Activated CD8-positive, alpha-beta T cell treated with anti-CD3 and anti-CD28 coated beads for 36 hours (primary cell): ENCODE measurements at regions not wholly inside any gene's neighbourhood (a gene's known extent, or its start where the extent isn't known, plus 50 kb on each side); places are given as distances from the start of the nearest gene placed in this dataset.

Experiments
- ATAC-seq: fragments of 200-7000 bp; cut with Tn5 transposase; one replicate; pipeline ENCODE4 v1.10.0; 2021; ENCODE audit warnings: mild to moderate bottlenecking, moderate library complexity
- CTCF ChIA-PET: fragments of 350-600 bp; sonication (Branson Sonifier 250); formaldehyde crosslinking; loops from one replicate; lab custom pipeline; 2021; ENCODE audit warnings: antibody characterized with exemption; lab: Charles Lee
- POLR2A ChIA-PET: fragments of 350-600 bp; sonication (Branson Sonifier 250); formaldehyde crosslinking; loops from one replicate; lab custom pipeline; 2021; ENCODE audit warnings: antibody characterized with exemption; lab: Charles Lee
- DNase-seq: peaks from one replicate; pipeline ENCODE4 v3.0.0-alpha.2; 2020
- H3K27ac Mint-ChIP-seq: one replicate; pipeline ENCODE4 v1.8.0; 2021; ENCODE audit warnings: mild to moderate bottlenecking, mixed read lengths
- H3K27me3 Mint-ChIP-seq: one replicate; pipeline ENCODE4 v1.8.0; 2021; ENCODE audit warnings: mixed read lengths
- H3K36me3 Mint-ChIP-seq: one replicate; pipeline ENCODE4 v1.8.0; 2021; ENCODE audit warnings: low read depth, mixed read lengths
- H3K4me1 Mint-ChIP-seq: one replicate; pipeline ENCODE4 v1.8.0; 2021; ENCODE audit warnings: low read depth, mixed read lengths
- H3K4me3 Mint-ChIP-seq: one replicate; pipeline ENCODE4 v1.8.0; 2021; ENCODE audit warnings: mild to moderate bottlenecking, moderate library complexity, mixed read lengths
- H3K9me3 Mint-ChIP-seq: one replicate; pipeline ENCODE4 v1.8.0; 2021; ENCODE audit warnings: mixed read lengths
- CTCF ChIP-seq: fragments of 200-600 bp; IDR thresholded peaks from one replicate; pipeline ENCODE4 v1.8.0; 2022; ENCODE audit warnings: antibody characterized with exemption, mild to moderate bottlenecking
- intact Hi-C: fragments of 100-400 bp; cut with micrococcal nuclease; formaldehyde crosslinking; loops from one replicate; pipeline ENCODE4 v1.10.0; 2022

GRCh38 chr18:26722565-26722931 is 143.0 kb downstream of the AQP4 start:
- Mint-ChIP-seq H3K36me3 (no peaks in the 10 kb centered on the region), H3K27me3 (no peaks in the 10 kb centered on the region), H3K4me1 (no peaks in the 10 kb centered on the region), H3K4me3 (no peak overlapping the region), H3K9me3 (no peaks in the 10 kb centered on the region), H3K27ac (no peak overlapping the region)
- ATAC-seq: no peak
- no peak for TF ChIP-seq CTCF
- CTCF ChIA-PET: no interaction called here
- no peak for DNase-seq
- intact Hi-C loops: no loop called here
- POLR2A ChIA-PET: no interaction called here

- no peaks in the 10 kb centered on the region for H3K36me3 Mint-ChIP-seq
- no peaks in the 10 kb centered on the region for H3K9me3 Mint-ChIP-seq
- no peaks in the 10 kb centered on the region for H3K4me1 Mint-ChIP-seq
- no peak overlapping the region for H3K27ac Mint-ChIP-seq
- ATAC-seq (no peak), DNase-seq (no peak)
- intact Hi-C loops: no loop called here
- no peak for TF ChIP-seq CTCF
- H3K27me3 Mint-ChIP-seq: no peaks in the 10 kb centered on the region
- POLR2A ChIA-PET: no interaction called here
- no peak overlapping the region for H3K4me3 Mint-ChIP-seq
- CTCF ChIA-PET: no interaction called here
These were observed 143.5 kb downstream of the AQP4 start for GRCh38 chr18:26721854-26722564.

GRCh38 chr18:26719896-26720295 is 145.6 kb downstream of the AQP4 start:
- ChIA-PET CTCF (no interaction called here), POLR2A (no interaction called here)
- TF ChIP-seq CTCF: no peak
- no peak overlapping the region for H3K27ac Mint-ChIP-seq
- H3K27me3 Mint-ChIP-seq: no peaks in the 10 kb centered on the region
- intact Hi-C loops: no loop called here
- no peaks in the 10 kb centered on the region for H3K9me3 Mint-ChIP-seq
- ATAC-seq (no peak), DNase-seq (no peak)
- no peaks in the 10 kb centered on the region for H3K4me1 Mint-ChIP-seq
- no peaks in the 10 kb centered on the region for H3K36me3 Mint-ChIP-seq
- no peak overlapping the region for H3K4me3 Mint-ChIP-seq

- intact Hi-C loops: no loop called here
- Mint-ChIP-seq H3K36me3 (no peaks in the 10 kb centered on the region), H3K27me3 (no peaks in the 10 kb centered on the region), H3K4me1 (no peaks in the 10 kb centered on the region), H3K4me3 (no peak overlapping the region), H3K9me3 (no peaks in the 10 kb centered on the region), H3K27ac (no peak overlapping the region)
- TF ChIP-seq CTCF: no peak
- POLR2A ChIA-PET: interaction anchor here (0.6 kb wide), 1 partner anchor 15 kb away, joined by 3 read pairs; no protein-coding TSS in a partner anchor
- no peak for ATAC-seq
- CTCF ChIA-PET: no interaction called here
- no peak for DNase-seq
These were observed 148.3 kb downstream of the AQP4 start for GRCh38 chr18:26717123-26717719.

- no peaks in the 10 kb centered on the region for H3K36me3 Mint-ChIP-seq
- peaks cover 4% of the 10 kb centered on the region for H3K27me3 Mint-ChIP-seq
- no peak overlapping the region for H3K27ac Mint-ChIP-seq
- H3K9me3 Mint-ChIP-seq: no peaks in the 10 kb centered on the region
- peaks cover 7% of the 10 kb centered on the region for H3K4me1 Mint-ChIP-seq
- ATAC-seq (no peak), DNase-seq (no peak)
- TF ChIP-seq CTCF: no peak
- CTCF ChIA-PET: no interaction called here
- intact Hi-C loops: no loop called here
- no peak overlapping the region for H3K4me3 Mint-ChIP-seq
- POLR2A ChIA-PET: no interaction called here
These were observed 150.8 kb downstream of the AQP4 start for GRCh38 chr18:26714739-26715138.
